AG08395 (cell line): ENCODE measurements at regions not wholly inside any gene's neighbourhood (a gene's known extent, or its start where the extent isn't known, plus 50 kb on each side); places are given as distances from the start of the nearest gene placed in this dataset.

Source experiments
- DNase-seq: peaks from one replicate; pipeline ENCODE4 v3.0.0; 2012; ENCODE audit warnings: mixed read lengths, low spot score

DNA sequence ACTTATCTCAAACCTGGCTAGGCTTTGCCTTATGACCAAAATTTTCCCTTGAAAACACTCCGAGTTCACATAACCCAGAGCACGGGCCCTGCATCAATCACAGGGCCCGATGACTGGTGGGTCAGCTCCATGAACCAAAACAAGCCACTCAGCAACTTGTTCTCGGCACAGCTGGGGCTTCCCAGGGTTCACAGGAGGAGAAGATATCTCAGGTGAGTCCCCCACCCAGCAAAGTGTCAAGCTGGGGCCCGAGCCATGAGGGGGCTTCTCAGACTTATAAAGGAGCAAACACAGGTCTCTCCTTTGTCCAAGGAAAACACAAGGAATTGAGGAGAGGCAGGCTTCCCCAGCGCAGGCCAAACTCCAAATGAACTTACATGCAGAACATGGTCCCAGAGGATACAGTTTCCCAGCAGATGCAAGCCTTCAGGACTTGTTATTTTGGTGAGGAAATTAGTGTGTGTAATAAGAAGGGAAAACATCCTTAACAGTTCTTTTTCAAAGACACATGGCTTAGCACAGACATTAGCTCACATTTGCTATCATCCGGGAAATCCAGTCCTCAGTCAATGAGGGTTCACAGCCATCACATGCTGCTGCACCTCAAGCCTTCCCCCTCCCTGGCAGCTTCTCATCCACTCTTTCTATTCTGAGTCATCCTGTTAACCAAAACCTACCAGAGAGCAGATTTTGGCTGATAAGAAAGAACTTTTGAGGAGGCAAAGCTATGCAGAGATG lies 98.1 kb upstream of the NFIA start:
- DNase-seq: peak; percentile 24

DNA sequence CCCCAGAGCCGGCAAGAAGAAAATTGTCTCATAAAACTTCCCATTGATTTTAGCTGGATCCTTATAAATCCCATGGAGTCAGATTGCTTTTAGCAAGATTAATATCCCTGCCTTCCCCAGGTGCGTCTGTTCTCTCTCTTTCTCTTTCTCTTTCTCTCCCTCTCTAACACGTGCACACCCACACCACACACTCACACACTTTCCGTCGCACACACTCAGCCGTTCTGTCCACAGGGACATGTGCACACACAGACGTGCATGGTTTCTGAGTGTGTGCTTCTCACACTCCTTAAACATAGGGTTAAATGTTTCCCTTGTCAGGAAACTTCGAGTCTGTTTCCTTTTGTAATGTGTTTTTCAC lies 98.7 kb upstream of the NFIA start:
- DNase-seq: no peak

DNA sequence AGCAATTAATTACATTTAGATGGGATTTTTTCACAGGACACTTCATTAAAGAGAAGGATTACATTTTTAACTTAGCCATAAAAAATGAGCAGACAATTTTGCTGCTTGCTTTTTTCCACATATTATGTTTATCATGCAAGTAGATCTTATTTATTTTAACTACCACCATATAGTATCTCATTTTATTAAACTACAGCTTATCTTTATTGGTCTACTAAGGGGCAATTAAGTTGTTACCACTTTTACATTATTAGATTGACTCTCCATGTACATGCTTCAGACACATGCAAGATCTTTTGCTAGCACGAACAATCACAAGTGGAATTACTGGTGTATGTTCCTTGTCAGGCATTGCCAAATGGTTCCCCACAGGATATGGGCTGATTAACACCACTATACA lies 99.8 kb upstream of the NFIA start:
- no peak for DNase-seq

DNA sequence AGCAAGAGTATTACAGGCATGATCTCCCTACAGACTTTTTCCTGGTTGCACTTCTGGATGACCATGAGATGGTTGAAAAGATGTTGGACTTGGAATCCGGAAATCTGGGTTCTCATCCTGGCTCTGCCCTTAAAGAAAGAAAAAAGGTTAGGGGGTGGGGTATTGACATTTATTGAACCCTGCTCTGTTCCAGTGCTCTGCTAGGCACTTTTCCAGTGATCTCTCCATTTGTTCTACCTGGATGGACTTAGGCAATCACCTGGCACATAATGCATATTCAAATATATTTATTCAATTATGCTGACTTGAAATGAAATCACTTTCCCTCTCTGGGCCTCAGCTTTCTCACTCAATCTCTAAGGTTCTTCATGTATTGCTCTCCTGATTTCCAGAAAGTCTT lies 101.0 kb upstream of the NFIA start:
- no peak for DNase-seq

DNA sequence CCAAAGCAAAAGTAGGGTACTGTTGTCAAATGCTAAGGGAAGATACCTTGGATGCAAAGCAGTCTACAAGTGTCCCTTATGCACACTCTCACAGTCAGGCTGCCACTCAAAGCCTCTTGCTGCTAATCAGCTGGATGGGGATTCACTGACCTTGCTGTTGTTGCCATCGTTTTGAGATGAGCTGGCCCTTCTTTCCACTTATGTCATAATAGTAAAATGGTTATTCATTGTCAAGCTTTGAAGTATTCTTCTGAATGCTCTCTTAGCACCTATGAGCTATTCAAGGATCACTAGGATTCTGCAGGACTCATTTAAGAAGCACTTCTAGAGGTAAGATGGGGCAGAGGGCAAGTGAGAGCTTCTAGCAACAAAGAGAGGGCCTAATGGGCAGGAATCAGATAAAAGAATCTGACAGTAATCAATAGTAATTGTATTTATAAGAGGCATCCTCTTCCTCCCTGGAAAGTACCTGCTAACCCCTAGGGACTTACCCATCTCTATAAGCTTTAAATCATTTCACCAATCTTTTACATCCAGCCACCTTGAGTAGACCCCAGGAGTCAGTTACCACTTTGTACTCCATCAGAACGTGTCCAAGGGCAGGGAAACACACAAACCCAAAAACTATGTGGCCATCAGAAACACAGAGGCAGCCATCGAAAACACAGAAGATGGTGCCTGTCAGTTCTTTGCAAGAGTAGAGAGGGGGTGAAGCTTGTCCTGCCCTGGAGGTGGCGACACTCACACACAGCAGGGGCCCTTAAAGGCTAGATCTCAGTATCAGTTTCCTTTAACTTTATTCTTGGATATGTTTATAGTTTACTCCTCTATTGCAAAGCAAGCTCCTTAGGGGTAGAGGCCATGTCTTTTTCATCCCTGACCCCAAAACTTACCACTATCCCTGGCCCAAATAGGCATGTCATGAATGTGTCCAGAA lies 103.7 kb upstream of the NFIA start:
- DNase-seq: peak; percentile 47

DNA sequence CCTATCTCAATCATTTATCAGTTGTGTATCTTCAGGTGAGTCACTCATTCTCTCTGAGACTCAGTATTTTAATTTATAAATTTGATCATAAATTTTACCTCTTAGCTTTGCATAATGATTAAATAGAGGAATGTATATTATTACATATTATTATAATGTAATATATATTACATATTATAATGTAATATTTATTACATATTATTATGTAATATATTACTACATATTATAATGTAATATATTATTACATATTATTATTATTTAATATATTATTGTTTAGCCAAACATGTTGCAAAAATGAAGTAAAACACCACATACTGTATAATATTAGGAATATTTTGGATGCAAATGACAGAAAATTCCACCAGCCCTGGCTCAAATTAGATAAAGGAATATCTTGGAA lies 104.7 kb upstream of the NFIA start:
- no peak for DNase-seq

DNA sequence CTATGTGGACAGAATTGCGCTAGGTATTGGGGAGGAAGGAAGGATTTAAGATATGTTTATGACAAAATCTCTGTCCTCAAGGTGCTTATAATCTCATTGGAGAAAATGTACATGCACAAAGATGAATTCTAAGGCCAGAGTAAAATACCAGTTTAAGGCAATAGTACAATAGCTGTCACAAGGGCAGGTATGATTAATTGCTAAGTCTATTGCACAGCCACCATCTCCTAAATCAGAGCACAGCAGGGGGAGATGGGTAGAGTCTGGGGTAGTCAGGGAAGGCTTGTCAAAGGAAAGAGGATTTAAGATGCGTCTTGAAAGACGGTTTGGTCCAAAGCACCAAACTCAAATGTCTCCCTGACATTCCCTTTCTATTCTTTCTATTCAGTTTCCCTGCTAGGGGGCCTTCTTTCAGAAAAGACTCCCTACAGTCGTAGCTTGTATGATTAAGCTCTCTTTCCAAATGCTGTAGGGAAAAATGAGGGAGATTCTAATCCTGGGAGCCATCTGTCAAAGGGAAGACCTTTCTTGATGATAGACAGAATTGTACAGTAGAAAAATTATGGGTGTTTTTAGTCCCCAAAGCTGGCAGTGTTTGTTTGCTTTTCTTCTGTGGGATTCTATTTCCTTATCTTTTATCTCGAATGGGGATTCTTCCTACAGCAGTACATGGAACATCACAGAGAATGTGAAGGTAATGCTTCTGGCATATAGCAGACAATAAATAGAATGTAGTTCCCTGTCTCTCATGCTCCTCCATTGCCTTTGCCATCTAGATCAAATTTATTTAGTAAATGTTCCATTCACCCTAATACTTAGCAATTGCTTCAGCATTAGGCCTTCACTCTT lies 107.6 kb upstream of the NFIA start:
- no peak for DNase-seq

DNA sequence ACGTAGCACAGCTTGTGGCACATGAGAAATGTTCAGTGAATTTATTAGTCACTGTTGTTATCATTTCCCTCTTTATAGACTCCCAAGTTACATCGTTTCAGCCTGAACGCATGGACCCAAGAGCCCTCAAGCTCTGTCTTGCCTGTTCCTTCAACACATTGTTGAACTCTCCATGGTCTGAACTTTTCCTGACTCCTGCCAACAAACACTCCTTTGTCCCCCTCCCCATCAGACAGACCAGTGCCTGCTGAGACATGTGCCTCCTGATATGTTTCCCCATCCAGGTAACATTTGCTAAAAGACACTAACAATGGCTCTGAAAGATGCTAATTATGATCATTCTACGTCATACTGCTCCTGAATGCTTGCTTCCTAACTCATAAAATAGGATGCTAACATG lies 108.7 kb upstream of the NFIA start:
- no peak for DNase-seq

DNA sequence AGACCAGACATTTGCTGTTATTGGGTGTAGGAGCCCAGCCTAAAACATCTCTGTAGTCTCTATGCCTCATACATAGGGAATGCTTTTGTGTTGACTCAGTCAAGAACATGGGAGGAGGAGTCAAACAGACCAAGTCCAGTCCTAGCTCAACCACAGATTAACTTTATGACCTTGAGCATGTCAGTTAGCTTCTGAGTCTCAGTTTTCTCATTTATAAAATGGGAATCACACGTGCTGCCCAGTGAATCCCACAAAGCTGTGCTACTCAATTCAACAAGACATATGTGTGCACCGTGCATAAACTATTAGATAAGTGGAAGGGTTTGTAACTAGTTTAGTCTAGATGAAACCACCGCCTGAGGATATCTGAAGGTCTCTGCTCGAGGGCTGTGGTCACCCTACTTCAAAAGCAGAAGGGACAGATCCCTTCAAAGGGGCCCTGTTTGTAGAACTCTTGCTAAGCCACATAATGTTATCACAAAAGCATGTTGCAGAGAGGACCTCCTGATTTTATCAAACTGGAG lies 109.5 kb upstream of the NFIA start:
- peak; percentile 83 for DNase-seq

DNA sequence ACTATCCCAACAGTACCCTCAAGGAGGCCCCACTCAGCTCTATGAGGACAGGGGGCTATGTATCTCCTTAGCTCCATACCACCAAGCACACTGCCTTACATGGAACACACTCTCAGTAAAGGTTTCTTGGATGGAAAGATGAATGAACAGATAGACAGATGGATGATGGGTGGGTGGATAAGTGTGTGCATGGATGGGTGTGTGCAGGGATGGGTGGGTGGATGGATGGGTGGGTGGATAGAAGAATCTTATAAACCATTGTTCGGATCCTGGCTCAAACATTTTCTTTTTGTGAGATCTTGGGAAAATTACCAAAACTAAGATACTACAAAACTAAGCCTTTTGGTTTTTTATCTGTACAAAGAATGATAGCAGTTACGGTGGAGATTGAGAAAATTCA lies 111.0 kb upstream of the NFIA start:
- DNase-seq: no peak

DNA sequence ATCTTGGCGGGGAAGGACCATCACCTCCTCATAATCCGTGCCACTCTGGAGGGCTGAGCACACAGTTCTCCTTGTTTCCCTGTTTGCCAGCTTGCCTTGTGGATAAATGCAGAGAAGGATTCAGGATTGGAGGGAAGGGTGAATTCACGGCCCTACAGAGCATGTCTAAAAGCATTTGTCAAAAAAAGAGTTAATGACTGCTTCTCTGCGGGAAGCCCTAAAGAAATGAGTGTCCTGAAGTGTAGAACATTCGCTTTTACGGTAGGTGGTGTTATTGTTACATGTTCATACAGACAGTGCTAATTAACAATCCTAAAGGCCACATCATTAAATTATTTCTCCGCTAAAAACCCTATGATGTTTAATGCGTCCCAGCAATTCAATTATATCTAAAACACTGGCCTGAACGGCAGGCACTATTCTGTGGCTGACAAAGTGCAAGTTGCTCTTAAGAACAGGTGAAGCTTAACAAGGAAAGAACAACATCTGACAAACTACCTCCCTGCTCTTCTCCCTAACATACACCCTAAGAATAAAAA lies 112.3 kb upstream of the NFIA start:
- DNase-seq: peak; percentile 46

DNA sequence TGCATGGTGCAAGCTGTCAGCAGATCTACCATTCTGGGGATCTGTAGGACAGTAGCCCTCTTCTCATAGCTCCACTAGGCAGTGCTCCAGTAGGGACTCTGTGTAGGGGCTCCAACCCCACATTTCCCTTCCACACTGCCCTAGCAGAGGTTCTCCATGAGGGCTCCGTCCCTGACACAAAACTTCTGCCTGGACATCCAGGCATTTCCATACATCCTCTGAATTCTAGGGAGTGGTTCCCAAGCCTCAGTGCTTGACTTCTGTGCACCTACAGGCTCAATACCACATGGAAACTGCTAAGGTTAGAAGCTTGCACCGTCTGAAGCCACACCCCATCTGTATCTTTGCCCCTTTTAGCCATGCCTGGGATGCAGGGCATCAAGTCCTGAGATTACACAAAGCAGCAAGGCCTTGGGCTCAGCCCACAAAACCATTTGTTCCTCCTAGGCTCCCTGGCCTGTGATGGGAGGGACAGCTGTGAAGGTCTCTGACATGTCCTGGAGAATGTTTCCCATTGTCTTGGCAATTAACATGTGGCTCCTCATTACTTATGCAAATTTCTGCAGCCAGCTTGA lies 117.0 kb upstream of the NFIA start:
- DNase-seq: no peak

DNA sequence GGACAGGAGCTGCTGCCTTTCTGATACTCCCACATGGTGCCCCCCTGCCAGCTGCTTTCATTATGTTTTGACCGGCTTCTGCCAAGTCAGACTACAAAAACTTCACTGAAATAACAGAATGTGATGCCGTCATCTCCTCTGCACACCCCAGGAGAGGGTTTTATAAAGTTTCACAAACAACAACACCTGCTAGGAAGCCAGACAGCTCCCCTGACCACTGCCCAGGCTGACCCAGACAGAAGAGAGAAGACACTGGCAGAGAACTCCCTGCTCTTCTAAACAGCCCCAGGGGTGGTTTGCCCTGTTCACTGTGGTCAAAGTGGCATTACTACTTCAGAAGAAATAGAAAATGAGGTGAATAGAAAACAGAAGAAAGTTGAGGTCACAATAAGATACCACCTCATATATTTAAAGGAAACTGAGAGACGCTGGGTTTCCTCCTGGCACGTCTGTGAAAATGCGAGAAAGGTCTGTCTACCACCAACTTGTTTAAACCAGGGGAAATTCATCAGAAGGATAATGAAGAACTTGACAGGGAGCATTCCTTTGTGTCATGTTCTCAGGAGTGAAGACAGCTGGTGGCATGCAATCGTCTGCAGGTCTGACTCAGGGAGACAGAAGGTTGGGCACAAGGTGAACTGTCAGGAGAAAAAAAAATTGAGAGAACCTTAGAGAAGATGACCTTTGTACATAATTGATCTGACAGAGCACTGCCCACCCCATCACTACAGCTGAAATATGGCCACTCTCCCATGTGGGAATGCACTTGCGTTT lies 119.0 kb upstream of the NFIA start:
- DNase-seq: no peak

DNA sequence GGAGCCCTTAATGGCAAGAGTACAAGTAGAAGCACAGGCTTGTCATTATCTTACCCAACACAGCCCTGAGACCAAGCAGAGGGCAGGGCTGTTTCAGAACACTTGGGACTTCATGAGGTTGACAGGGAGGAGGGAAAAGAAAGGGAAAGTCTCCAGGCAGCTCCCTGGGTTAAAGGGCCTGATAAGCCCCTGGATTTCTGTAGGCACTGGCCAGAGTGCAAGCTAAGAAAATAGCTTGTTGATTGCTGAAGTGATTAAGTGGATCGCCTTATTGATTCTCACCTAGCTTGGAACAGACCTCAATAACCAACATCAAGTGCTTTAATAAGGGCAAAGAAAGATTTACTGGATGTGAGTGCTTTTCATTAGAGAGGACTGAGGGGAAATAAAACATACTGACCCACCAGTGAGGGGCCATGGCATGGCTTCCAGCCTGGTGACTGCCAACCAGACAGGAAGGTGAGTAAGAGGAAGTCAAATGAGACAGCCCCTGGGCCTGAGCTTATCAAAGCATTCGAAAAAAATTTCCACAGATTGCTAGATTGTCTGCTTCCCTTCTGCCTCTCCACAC lies 121.4 kb upstream of the NFIA start:
- DNase-seq: no peak

DNA sequence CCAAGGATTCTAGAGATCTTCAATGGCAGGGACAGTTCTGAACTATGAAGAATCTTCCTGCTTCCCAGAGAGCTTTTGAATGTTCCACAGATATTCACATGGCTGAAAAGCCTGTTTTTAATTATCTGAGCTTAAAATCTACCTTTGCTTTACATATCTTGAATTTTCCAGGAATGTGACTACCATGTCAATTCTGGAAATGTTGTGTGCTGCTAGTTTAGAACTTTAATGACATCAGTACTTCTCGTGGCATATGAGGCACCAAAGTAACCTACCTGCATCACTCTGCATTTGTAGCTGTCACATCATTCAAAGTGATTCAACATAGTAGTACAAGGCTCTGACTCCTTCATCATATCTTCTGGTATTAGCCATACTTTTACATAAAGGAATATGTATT lies 122.7 kb upstream of the NFIA start:
- DNase-seq: no peak

DNA sequence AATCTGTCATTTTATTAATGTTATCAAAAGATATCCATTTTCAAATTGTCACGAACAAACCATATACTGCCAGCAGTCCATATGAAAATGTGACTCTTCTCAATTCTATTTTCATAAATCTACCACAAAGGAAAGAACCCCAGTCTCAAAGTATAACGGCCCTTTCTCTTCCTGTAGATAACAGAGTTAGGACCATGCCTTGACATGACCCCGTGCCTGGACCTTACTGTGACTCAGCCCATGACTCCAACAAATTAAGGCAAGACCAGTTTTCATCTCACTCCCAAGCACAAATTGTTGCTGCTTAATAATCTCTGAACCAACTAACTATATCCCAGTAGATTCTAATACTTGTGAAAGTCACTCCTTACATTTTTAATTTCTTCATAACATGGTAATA lies 124.4 kb upstream of the NFIA start:
- DNase-seq: no peak

DNA sequence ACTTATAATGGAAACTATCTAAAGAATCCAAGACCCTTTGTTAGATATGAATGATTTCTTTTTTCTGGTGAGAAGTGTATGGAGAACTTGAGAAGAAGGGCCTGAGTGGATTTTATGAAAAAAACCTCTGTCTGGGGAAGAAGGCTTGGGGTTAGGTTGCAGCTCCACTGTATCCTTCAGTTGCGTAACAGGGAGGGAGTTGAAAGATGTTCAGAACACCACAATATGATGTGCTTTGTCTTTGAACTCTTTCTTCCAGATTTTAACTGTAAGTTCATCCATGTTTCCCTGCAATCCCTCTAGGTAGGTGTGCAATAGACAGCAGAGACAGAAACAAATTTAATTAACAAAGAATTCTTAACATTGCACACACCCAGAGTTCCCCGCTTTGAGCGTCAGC lies 125.8 kb upstream of the NFIA start:
- DNase-seq: no peak

DNA sequence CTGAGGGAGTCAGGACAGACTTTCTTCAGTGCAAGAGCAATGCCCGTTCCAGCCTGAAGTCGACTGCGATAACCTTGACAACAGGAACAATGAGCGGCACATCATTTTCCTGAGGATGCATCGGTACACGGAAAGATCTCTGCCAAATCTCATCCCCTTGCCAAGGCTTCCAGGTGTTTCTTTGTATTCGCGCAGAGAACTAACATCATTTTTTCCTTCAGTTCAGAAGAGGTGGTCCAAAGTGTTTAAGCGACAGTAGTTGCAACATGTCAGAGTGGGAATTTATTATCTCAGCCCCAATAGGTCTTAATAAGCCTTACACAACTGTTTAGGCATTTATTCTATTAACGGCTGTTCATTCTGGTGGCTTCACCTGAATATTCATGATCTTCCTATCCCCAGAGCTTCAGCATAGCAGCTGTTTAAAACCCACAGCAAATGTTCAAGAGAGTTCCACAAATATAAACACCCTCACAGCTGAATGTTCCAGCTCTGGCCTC lies 129.7 kb upstream of the NFIA start:
- no peak for DNase-seq

DNA sequence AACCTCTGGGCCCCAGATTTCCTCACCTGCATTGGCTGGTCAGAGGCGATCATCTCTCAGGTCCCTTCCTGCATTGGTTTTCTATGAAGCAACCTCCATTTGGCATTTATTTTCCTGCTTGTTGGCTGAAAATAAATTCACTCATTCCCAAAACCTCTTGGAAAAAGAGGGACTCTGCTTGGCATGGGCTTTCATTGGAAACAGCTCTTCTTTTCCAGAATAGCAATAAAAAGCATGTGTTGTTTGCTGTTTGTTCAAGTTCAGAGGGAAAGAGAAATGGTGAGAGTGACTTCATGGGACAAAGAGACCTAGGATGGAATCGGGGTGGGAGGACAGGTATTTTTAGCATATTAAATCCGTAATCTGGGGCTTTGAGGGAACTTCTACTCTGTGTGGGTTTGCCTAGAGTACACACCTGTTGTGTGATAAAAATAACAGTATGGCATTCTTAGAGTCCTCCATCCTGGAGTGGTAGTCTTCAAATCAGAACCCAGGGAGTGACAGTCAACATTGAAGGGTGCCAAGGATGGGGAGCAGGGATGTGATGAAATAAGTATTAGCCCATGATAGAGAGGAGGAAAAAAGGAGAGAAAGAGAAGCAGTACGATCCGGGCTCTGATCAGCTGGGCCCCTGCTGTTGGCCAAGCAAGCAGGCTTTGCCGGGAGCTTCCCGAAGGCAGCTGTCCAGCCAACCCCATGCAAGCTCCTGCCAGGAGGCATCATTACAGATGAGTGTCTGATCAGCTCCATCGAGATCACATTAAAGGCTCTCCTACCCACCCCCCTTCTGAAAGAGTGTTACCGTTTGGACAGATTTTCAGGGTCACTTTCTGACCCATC lies 131.9 kb upstream of the NFIA start:
- DNase-seq: peak; percentile 13

DNA sequence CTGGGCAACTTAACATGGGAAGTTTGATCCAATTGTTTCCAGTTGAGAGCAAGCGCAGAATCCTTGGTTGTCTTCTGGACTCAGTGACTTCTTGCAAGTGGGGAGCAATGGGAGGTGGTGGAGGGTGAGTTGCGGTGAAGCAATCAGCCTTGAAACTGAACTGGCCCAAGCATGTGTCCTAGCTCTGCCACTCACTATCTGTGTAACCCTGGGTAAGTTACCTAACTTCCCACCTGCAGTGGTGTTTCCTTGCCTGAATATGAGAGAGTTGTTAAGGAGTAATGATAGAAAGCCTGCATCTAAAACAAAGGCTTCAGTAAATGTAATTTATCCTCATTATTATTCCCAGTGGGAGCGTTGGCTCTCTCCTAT lies 132.5 kb upstream of the NFIA start:
- no peak for DNase-seq
